HG02678 (cell line): ENCODE measurements at regions not wholly inside any gene's neighbourhood (a gene's known extent, or its start where the extent isn't known, plus 50 kb on each side); places are given as distances from the start of the nearest gene placed in this dataset.
"Not testable (repeated sequence)": the region's sequence is repeated elsewhere in the genome, so short reads cannot be mapped to it uniquely, and the experiment has no call there.

Experiments used
- ATAC-seq: cut with Tn5 transposase; IDR thresholded peaks from one replicate; pipeline ENCODE4 v1.9.1; 2021; ENCODE audit warnings: mild to moderate bottlenecking, moderate library complexity; ENCODE audit not compliant: unreplicated experiment

- ATAC-seq = no peak
Observed at GRCh38 chr13:83024232-83024631, 858.0 kb downstream of the SLITRK1 start.

DNA sequence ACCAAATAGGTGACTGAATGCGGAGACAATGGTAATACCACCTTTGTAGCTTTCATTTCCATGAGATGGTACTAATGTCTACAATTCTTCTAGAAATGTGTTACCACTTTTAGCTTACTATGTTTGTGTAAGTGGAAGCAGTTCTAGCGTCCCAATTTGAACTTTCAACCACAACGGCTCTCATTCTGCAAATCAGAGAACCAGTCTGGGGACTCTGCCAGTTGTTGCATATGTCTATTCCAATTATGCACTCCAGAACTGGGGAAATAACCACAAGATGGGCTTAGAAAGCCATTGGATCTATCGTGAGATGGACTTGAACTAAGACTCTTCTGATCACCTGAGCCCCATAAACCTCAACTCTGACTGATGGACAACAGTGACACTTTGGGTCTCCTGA lies 862.3 kb downstream of the SLITRK1 start:
- no peak for ATAC-seq

- no peak for ATAC-seq
Observed at GRCh38 chr13:83009987-83010386, 872.3 kb downstream of the SLITRK1 start.

- no peak for ATAC-seq
Observed at GRCh38 chr13:83008212-83008929, 873.9 kb downstream of the SLITRK1 start.

DNA sequence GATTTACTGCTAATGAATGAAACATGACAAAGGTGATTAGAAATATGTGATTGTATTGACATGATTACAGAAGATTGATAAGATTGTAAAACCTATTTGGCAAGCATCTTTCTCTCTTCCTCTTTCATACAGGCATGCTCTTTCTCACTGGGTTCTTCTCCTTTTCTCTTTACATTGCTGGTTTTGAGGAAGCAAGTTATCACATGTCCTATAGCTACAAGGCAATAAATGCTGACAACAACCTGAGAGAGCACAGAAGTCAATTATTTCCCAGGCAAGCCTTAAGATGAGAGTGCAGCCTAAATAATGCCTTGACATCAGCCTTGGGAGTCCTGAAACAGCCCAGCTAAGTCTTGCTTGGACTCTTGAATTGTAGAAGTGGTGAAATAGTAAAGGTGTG lies 875.0 kb downstream of the SLITRK1 start:
- ATAC-seq = no peak

DNA sequence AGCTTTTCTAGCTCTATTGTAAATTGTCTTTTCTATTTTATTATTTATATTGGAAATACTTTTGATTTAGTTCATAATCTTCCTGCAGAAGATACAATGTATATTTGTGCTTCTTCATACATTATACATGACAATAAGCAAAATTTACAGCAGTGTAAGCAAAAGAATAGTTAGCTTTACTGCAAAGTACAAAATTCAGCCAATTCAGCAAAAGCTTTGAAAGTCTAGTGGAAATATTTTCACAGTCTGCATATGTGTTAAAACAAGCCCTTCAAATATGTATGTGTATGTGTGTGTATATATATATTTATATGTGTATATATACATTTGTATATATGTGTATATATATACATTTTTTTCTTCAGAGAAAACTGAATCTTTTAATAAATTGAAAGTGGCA lies 879.1 kb downstream of the SLITRK1 start:
- ATAC-seq = no peak

DNA sequence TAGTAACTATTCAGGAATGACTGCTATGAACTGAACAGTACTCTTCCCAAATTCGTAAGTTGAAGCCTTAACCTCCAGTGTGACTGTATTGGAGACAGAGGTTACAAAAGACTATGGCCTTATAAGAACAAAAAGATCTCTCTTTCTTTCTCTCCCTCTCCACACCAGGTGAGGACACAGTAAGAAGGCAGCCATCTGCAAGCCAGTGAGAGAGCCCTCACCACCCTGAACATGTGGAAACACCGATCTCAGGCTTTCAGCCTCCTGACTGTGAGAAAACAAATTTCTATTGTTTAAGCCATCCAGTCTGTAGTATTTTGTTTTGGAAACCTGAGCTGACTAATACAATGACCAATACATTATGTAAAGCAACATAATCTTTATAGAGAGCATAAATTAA lies 888.9 kb downstream of the SLITRK1 start:
- no peak for ATAC-seq

- ATAC-seq = no peak
Observed at GRCh38 chr13:82976499-82976898, 905.8 kb downstream of the SLITRK1 start.

GRCh38 chr13:82963226-82964099 lies 918.8 kb downstream of the SLITRK1 start:
- ATAC-seq = no peak

- no peak for ATAC-seq
Observed at GRCh38 chr13:82962397-82962796, 919.9 kb downstream of the SLITRK1 start.

GRCh38 chr13:82961757-82962156 lies 920.5 kb downstream of the SLITRK1 start:
- no peak for ATAC-seq

GRCh38 chr13:82952336-82952735 lies 929.9 kb downstream of the SLITRK1 start:
- ATAC-seq = not testable (repeated sequence)

GRCh38 chr13:82947683-82948082 lies 934.6 kb downstream of the SLITRK1 start:
- ATAC-seq = no peak

DNA sequence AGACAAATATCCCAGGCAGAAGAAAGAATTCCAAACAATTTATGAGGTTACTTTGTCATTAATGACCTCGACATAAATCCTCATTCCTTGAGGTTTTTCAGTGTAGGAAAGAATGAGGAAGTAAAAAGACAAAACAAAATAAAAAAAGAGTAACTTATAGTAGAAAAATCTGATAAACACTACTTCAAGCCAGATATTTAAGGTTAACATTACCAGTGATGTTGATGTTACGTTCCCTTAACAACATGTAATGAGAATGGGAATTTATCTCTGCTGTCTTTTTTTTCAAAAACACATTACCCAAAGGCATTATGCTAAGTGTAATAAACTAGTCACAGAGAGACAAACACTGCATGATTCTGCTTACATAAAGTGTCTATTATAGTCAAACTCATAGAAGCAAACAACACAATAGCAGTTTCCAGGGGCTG lies 935.1 kb downstream of the SLITRK1 start:
- no peak for ATAC-seq

DNA sequence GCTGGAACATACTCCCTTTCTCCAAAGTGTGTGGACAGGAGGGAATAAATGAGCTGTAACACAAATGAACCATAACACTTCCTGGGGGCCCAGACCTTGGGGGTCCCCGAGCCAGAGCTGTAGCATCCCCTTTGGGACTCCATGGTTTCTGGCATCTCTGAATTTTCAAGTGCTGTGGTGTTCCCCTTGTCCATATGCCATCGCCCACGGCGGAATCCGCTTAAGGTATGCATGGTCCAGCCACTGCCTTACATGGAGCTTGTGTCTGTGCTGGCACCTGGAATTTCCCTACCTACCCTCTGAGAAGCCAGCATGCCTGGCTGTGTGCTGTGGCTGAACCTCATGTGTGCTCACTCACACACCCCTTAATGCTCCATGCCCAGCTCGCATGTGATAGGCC lies 943.6 kb downstream of the SLITRK1 start:
- no peak for ATAC-seq

GRCh38 chr13:82934000-82934399 lies 948.3 kb downstream of the SLITRK1 start:
- no peak for ATAC-seq

GRCh38 chr13:82925114-82925513 lies 957.2 kb downstream of the SLITRK1 start:
- no peak for ATAC-seq

- ATAC-seq = no peak
Observed at GRCh38 chr13:82917984-82918383, 964.3 kb downstream of the SLITRK1 start.

GRCh38 chr13:82912564-82912963 lies 969.7 kb downstream of the SLITRK1 start:
- ATAC-seq = no peak

GRCh38 chr13:82905071-82905470 lies 977.2 kb downstream of the SLITRK1 start:
- ATAC-seq = no peak

GRCh38 chr13:82900453-82900852 lies 981.8 kb downstream of the SLITRK1 start:
- ATAC-seq = no peak

DNA sequence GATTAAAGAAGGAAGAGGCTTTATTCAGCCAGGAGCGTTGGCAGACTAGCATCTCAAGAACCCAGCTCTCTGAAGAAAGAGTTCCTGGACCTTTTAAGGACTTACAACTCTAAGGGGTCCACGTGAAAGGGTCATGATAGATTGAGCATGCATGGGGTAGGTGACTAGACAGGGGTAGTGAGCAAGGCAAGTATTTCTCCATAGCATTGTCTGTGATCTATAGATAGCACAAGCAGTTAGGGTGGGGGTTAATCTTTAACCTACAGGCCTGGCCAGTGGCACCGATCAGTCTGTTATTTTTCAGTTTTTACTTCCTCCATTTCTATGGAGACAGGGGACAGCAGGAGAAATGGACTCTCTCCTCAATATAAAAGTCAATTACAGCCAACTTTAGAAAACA lies 983.7 kb downstream of the SLITRK1 start:
- ATAC-seq = no peak
